ENCODE measurements at regions not wholly inside any gene's neighbourhood (a gene's known extent, or its start where the extent isn't known, plus 50 kb on each side); places are given as distances from the start of the nearest gene placed in this dataset.

DNA sequence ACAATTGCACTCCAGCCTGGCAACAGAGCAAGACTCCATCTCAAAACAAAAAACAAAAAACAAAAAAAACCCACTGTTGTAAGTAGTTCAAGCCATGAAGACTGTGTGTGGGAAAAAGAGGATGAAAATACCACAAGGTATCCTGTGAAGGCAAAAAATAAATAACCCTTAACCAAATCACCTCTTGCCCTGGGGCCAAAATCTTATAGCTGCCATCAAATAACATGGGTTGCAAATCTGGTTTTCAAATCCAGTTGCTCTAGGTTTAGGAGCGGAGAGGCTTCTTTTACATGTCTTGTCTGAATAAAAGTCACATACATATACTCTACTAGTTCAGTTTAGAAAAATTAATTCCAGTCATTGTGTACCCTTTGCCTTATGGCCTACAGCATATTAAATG is 87.0 kb upstream of the STT3B start:
- no peak for TF ChIP-seq POLR2A (IDR thresholded peaks at IDR 0.05)
- TF ChIP-seq, protein P1, sequence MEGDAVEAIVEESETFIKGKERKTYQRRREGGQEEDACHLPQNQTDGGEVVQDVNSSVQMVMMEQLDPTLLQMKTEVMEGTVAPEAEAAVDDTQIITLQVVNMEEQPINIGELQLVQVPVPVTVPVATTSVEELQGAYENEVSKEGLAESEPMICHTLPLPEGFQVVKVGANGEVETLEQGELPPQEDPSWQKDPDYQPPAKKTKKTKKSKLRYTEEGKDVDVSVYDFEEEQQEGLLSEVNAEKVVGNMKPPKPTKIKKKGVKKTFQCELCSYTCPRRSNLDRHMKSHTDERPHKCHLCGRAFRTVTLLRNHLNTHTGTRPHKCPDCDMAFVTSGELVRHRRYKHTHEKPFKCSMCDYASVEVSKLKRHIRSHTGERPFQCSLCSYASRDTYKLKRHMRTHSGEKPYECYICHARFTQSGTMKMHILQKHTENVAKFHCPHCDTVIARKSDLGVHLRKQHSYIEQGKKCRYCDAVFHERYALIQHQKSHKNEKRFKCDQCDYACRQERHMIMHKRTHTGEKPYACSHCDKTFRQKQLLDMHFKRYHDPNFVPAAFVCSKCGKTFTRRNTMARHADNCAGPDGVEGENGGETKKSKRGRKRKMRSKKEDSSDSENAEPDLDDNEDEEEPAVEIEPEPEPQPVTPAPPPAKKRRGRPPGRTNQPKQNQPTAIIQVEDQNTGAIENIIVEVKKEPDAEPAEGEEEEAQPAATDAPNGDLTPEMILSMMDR (IDR thresholded peaks at IDR 0.05), result no peak

Measured in esophagus squamous epithelium (tissue), 4 donors.